ENCODE measurements at regions not wholly inside any gene's neighbourhood (a gene's known extent, or its start where the extent isn't known, plus 50 kb on each side); places are given as distances from the start of the nearest gene placed in this dataset.

DNA sequence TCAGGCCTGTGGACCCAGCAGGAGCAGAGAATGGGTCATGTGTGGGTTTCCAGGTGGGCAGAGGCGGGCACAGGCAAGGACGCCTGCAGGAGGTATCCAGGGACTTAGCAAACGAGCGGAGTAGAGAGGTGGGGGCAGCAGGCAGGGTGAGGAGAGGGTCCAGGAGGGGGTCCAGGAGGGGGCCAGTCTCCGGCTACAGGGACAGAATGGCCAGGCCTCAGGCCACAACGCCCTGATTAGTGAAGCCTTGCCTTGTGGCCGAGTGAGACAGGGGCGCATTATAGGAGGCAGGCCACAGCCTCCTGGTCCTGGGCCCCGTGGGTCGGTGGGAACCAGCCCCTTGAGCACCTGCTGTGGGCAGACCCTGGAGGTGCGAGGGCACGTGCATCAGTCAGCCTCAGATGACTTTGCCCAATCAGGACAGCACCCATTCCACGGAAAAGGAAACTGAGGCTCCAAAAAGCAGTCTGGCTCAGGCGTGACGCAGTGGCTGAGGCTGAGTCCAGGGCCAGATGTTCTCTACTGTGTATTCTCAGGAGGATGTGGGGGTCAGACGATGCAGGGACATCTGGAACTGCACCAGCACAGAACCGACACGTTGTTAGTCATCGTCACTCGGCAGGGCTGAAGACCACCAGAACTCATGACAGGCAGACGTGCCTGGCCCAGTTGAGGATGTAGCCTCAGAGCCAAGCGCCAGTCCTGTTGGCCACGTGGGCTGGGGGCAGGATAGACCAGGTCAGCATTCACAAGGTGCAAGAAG is 113.7 kb downstream of the CRYAA start:
- Mint-ChIP-seq H3K4me3 (ENCODE audit: unreplicated experiment) (no peak overlapping the region), H3K9me3 (ENCODE audit: unreplicated experiment) (no peaks in the 10 kb centered on the region), H3K27ac (ENCODE audit: low read depth, unreplicated experiment) (no peak overlapping the region), H3K36me3 (ENCODE audit: insufficient read depth, unreplicated experiment) (no peaks in the 10 kb centered on the region), H3K27me3 (ENCODE audit: insufficient read depth, unreplicated experiment) (no peaks in the 10 kb centered on the region), H3K4me1 (ENCODE audit: insufficient read depth, unreplicated experiment) (no peaks in the 10 kb centered on the region)
- intact Hi-C loops (cut with micrococcal nuclease) = no loop called here
- TF ChIP-seq CTCF (IDR thresholded peaks at IDR 0.05; ENCODE audit: unreplicated experiment) = no peak
- ChIA-PET POLR2A (interaction anchor here (0.6 to 0.7 kb wide), 2 partner anchors 11 to 14 kb away, joined by 3 read pairs; no protein-coding TSS in a partner anchor), CTCF (no interaction called here)
- no TSS peak for BruUV-seq (replicated peaks)
- DNase-seq (ENCODE audit: unreplicated experiment) = no peak

DNA sequence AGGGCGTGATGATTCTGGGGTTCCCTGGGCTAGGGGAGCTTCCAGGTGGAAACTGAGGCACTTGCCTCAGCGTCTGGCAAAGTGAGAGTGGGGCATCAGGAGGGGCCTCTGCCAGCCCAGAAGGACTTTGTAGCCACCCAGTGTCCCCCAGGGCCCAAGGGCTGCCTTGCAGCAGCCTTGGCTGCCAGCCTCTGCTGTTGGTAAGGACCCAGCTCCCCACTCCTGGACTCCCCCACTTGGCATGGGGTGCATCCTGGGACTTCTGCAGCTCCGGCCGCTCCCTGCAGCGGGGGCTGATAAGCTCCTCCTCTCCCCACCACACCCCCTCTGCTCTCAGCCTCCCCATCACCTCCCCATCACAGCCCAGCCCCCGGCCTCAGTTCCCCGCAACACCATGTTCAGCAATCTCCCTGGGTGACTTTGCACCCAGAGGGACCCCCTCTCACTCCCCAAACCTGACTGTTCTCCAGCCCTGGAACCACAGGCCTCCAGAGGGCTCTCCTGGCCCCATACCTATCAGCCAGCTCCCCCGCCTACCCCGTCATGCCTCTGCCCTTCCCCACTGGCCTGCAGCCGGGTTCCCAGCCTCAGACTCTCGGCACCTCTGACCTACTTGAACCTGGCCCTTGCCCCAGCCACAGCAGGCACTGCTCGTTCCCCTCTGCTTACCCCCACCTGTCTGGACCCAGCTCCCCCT is 113.0 kb downstream of the CRYAA start:
- Mint-ChIP-seq H3K9me3 (ENCODE audit: unreplicated experiment) (no peaks in the 10 kb centered on the region), H3K4me3 (ENCODE audit: unreplicated experiment) (no peak overlapping the region), H3K27ac (ENCODE audit: low read depth, unreplicated experiment) (no peak overlapping the region), H3K36me3 (ENCODE audit: insufficient read depth, unreplicated experiment) (no peaks in the 10 kb centered on the region), H3K27me3 (ENCODE audit: insufficient read depth, unreplicated experiment) (no peaks in the 10 kb centered on the region), H3K4me1 (ENCODE audit: insufficient read depth, unreplicated experiment) (no peaks in the 10 kb centered on the region)
- DNase-seq (ENCODE audit: unreplicated experiment) = no peak
- no TSS peak for BruUV-seq (replicated peaks)
- POLR2A ChIA-PET = interaction anchor here (0.6 kb wide), 1 partner anchor 13 kb away, joined by 3 read pairs; no protein-coding TSS in a partner anchor
- intact Hi-C loops (cut with micrococcal nuclease) = no loop called here
- CTCF ChIA-PET = no interaction called here
- no peak for TF ChIP-seq CTCF (IDR thresholded peaks at IDR 0.05; ENCODE audit: unreplicated experiment)

DNA sequence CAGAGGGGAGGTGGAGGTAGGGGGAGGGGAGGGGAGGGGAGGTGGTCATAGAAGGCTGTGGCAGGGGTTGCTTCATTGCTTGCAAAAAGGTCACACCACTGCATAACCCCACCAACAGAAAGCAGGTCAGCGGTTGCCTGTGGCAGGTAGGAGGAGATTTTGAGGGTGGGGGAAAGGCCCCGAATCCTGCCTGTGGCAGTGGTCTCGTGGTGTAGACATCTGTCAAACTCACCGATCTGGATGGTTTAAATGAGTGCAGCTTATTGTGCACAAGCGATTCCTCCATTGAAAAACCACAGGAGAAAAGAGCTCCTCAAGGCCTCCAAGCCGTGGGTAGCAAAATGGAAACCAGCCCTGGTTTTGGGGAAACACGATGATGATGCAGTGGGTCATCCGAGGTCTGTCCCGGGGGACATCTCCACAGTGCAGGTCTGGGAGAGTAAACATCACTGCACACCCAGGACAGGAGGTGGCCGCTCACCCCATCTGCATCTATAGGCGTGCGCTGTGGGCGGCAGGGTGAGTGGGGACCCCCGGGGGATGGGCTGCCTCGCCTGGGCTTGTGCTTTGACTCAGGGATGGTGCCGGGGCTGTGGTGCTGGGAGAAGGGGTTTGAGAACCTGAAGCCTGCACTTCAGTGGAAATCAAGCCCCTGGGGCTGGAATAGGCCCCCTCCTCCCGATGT is 112.3 kb downstream of the CRYAA start:
- no peaks in the 10 kb centered on the region for H3K9me3 Mint-ChIP-seq (ENCODE audit: unreplicated experiment)
- no peak overlapping the region for H3K27ac Mint-ChIP-seq (ENCODE audit: low read depth, unreplicated experiment)
- no peak for DNase-seq (ENCODE audit: unreplicated experiment)
- ChIA-PET CTCF (no interaction called here), POLR2A (no interaction called here)
- TF ChIP-seq CTCF (IDR thresholded peaks at IDR 0.05; ENCODE audit: unreplicated experiment) = no peak
- no peaks in the 10 kb centered on the region for H3K36me3 Mint-ChIP-seq (ENCODE audit: insufficient read depth, unreplicated experiment)
- intact Hi-C loops (cut with micrococcal nuclease) = no loop called here
- H3K4me1 Mint-ChIP-seq (ENCODE audit: insufficient read depth, unreplicated experiment) = no peaks in the 10 kb centered on the region
- no peak overlapping the region for H3K4me3 Mint-ChIP-seq (ENCODE audit: unreplicated experiment)
- H3K27me3 Mint-ChIP-seq (ENCODE audit: insufficient read depth, unreplicated experiment) = no peaks in the 10 kb centered on the region
- BruUV-seq (replicated peaks) = no TSS peak

DNA sequence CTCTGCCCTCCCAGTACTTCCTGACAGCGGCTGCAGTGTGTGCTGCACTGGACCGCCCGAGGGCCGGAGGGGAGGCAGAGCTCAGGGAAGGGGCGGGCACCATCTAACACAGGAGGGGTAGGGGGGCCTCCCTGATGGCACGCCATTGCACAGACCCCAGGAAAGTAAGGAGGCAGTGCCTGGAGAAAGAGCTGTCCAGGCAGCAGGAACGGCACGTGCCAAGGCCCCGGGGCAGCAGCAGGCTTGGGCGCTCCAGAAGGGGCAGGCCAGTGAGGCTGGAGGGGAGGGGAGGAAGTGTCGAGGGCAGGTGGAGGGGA is 110.7 kb downstream of the CRYAA start:
- H3K36me3 Mint-ChIP-seq (ENCODE audit: insufficient read depth, unreplicated experiment) = no peaks in the 10 kb centered on the region
- CTCF ChIA-PET = no interaction called here
- no peak for DNase-seq (ENCODE audit: unreplicated experiment)
- no peak for TF ChIP-seq CTCF (IDR thresholded peaks at IDR 0.05; ENCODE audit: unreplicated experiment)
- BruUV-seq (replicated peaks) = no TSS peak
- H3K4me3 Mint-ChIP-seq (ENCODE audit: unreplicated experiment) = no peak overlapping the region
- intact Hi-C loops (cut with micrococcal nuclease) = no loop called here
- no peaks in the 10 kb centered on the region for H3K4me1 Mint-ChIP-seq (ENCODE audit: insufficient read depth, unreplicated experiment)
- POLR2A ChIA-PET = no interaction called here
- H3K27ac Mint-ChIP-seq (ENCODE audit: low read depth, unreplicated experiment) = no peak overlapping the region
- H3K9me3 Mint-ChIP-seq (ENCODE audit: unreplicated experiment) = no peaks in the 10 kb centered on the region
- H3K27me3 Mint-ChIP-seq (ENCODE audit: insufficient read depth, unreplicated experiment) = no peaks in the 10 kb centered on the region

Data from MCF 10A (cell line).